MM.1S (cell line): ENCODE measurements at regions not wholly inside any gene's neighbourhood (a gene's known extent, or its start where the extent isn't known, plus 50 kb on each side); places are given as distances from the start of the nearest gene placed in this dataset.

ENCODE experiments used
- EZH2 ChIP-seq: fragments of 300-600 bp; sonication (generic); optimal IDR thresholded peaks from 2 replicates; pipeline ENCODE3; 2017; ENCODE audit warnings: low read depth, mild to moderate bottlenecking, antibody characterized with exemption, low read length, mixed read lengths
- TF ChIP-seq, protein P1 (sequence below): fragments of 300-600 bp; sonication (generic); IDR thresholded peaks from 2 replicates; pipeline ENCODE4 v1.5.1; 2016; ENCODE audit warnings: antibody characterized with exemption, low read length, mixed read lengths

DNA sequence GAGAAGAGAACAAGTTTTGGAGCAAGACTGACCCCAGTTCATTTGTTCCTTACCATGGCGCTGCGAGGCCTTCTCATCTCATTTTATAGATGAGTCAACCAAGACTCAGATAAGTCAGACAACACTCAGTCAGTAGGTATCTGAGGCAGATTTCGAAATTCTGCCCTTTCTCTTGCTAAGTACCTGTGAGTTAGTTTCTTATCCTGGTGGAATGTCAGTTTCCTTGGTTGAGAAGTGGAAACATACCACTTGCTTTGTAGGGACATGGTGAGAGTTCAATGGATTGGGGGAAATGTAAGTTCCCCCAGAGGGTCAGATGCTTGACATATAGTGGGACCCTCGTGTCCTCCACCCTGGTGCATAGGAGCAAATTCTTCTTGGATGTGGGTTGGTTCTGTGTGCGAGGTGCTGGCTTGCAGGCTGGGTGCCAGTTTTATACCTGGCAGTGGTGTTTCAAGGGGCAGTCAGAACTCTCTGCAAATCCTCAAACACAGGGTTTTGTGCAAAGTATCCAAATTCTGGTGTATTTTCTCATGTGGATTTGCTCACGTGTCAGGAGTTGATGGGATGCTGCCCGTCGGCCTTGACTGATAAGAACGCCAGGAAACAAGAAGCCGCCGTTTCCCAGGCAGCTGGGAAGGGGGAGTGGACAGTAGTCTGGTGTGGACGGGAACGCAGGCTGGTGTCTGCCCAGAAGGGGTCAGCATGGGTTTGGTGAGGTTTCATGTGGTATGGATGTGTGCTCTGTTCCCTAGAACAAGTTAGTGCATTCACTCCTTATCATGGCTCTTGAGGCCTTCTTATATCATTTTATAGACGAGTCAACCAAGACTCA, 61.1 kb upstream of the CIBAR2 start:
- TF ChIP-seq, protein P1, sequence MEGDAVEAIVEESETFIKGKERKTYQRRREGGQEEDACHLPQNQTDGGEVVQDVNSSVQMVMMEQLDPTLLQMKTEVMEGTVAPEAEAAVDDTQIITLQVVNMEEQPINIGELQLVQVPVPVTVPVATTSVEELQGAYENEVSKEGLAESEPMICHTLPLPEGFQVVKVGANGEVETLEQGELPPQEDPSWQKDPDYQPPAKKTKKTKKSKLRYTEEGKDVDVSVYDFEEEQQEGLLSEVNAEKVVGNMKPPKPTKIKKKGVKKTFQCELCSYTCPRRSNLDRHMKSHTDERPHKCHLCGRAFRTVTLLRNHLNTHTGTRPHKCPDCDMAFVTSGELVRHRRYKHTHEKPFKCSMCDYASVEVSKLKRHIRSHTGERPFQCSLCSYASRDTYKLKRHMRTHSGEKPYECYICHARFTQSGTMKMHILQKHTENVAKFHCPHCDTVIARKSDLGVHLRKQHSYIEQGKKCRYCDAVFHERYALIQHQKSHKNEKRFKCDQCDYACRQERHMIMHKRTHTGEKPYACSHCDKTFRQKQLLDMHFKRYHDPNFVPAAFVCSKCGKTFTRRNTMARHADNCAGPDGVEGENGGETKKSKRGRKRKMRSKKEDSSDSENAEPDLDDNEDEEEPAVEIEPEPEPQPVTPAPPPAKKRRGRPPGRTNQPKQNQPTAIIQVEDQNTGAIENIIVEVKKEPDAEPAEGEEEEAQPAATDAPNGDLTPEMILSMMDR = no peak
- no peak for TF ChIP-seq EZH2
